GM23248 (cell line): ENCODE measurements at regions not wholly inside any gene's neighbourhood (a gene's known extent, or its start where the extent isn't known, plus 50 kb on each side); places are given as distances from the start of the nearest gene placed in this dataset.

ENCODE experiments used
- EZH2 ChIP-seq: fragments of 200-600 bp; sonication (generic); IDR thresholded peaks from 2 replicates; pipeline ENCODE4 v1.6.1; 2018; ENCODE audit warnings: antibody characterized with exemption, mild to moderate bottlenecking; ENCODE audit not compliant: insufficient read depth, poor library complexity, severe bottlenecking
- EZH2phosphoT487 ChIP-seq: fragments of 200-600 bp; sonication (generic); IDR thresholded peaks from 2 replicates; pipeline ENCODE4 v1.6.1; 2018; ENCODE audit warnings: antibody characterized with exemption, moderate library complexity, mild to moderate bottlenecking, low read depth; ENCODE audit not compliant: insufficient read depth

DNA sequence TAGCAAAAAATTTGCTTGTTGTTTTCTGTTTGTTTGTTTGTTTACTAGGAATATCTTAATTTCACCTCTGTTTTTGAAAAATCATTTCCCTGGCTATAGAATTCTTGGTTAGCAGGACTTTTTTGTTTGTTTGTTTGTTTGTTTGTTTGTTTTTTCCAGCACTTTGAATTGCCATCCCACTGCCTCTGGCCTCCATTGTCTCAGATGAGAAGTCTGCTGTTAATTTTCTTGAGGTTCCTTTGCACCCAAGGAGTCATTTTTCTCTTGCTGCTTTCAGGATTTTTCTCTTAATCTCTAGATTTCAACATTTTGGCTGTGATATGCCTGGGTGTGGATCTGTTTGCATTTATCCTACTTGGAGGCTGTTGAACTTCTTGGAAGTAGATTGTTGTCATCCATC is 105.7 kb downstream of the FOXL3 start:
- TF ChIP-seq EZH2phosphoT487 (no peak), EZH2 (no peak)
